HCT116 (cell line): ENCODE measurements at regions not wholly inside any gene's neighbourhood (a gene's known extent, or its start where the extent isn't known, plus 50 kb on each side); places are given as distances from the start of the nearest gene placed in this dataset.

Source experiments
- ATAC-seq: fragments of 200-7000 bp; cut with Tn5 transposase; 2 replicates; pipeline ENCODE4 v1.9.1; 2020; ENCODE audit warnings: mild to moderate bottlenecking, moderate library complexity
- BruUV-seq: library from RNA; stranded (reverse); fragments of 400-500 nt; replicated peaks from 2 replicates; lab custom pipeline; 2021; lab: Mats Ljungman, UMichigan
- CTCF ChIA-PET: fragments of 300-600 bp; sonication (Branson Sonifier 250); formaldehyde crosslinking; loops from one replicate; lab custom pipeline; 2021; ENCODE audit warnings: antibody characterized with exemption; lab: Charles Lee
- POLR2A ChIA-PET: fragments of 300-600, 350-600 bp; sonication (Branson Sonifier 250); formaldehyde crosslinking; loops from one replicate; lab custom pipeline; 2021; ENCODE audit warnings: antibody characterized with exemption; lab: Charles Lee
- RAD21 ChIA-PET, 2 experiments: fragments of 300-600 bp; sonication (Branson Sonifier 250); formaldehyde crosslinking; loops; one replicate each; lab custom pipeline; 2023; ENCODE audit warnings: low total read pairs in 2 of 2; ENCODE audit not compliant: uncharacterized antibody in 2 of 2, unreplicated experiment in 2 of 2, low non-redundant PET in 1 of 2; lab: Charles Lee
- DNase-seq: peaks from one replicate; pipeline ENCODE4 v3.0.0-alpha.2; 2010; ENCODE audit warnings: low read depth, low spot score
- H2AFZ ChIP-seq: fragments of 200-600 bp; shearing (Covaris generic), sonication (generic); 2 replicates; pipeline ENCODE4 v1.6.1; 2017; ENCODE audit warnings: low read depth, mixed run types, mixed read lengths, antibody characterized with exemption, low read length; ENCODE audit not compliant: poor library complexity, severe bottlenecking
- H3K27ac ChIP-seq: 2 replicates; pipeline ENCODE4 v1.5.1; 2012; ENCODE audit warnings: low read depth, low read length
- H3K27me3 ChIP-seq: fragments of 200-600 bp; sonication (generic); 2 replicates; pipeline ENCODE4 v1.6.1; 2016; ENCODE audit warnings: mixed run types, low read length, mixed read lengths; ENCODE audit not compliant: insufficient read depth
- H3K36me3 ChIP-seq, 2 experiments: fragments of 200-500 bp in 1 of 2; fragments of 200-600 bp in 1 of 2; sonication (Bioruptor generic) in 1 of 2; sonication (generic) in 1 of 2; 2 replicates each; pipeline versions ENCODE4 v1.5.1 to v1.6.1; 2014 to 2016; ENCODE audit warnings: low read length in 2 of 2, inconsistent platforms in 1 of 2, mixed read lengths in 1 of 2, mixed run types in 1 of 2; ENCODE audit not compliant: insufficient read depth in 2 of 2, control insufficient read depth in 1 of 2
- H3K4me1 ChIP-seq, 2 experiments: fragments of 200-600 bp in 1 of 2; sonication (generic) in 1 of 2; 2 replicates each; pipeline versions ENCODE4 v1.5.1 to v1.6.1; 2012 to 2017; ENCODE audit warnings: low read length in 2 of 2, inconsistent platforms in 1 of 2, mild to moderate bottlenecking in 1 of 2, mixed read lengths in 1 of 2, mixed run types in 1 of 2, moderate library complexity in 1 of 2; ENCODE audit not compliant: insufficient read depth in 2 of 2, control insufficient read depth in 1 of 2
- H3K4me2 ChIP-seq: fragments of 200-600 bp; sonication (generic); 2 replicates; pipeline ENCODE4 v1.6.1; 2017; ENCODE audit warnings: mixed run types, low read length, mixed read lengths
- H3K4me3 ChIP-seq, 2 experiments: fragments of 200-600 bp in 1 of 2; sonication (generic) in 1 of 2; replicated peaks in 1 of 2; 2 replicates each; pipeline ENCODE4 v1.5.1; 2011 to 2016; ENCODE audit warnings: low read length in 2 of 2, control low read depth in 1 of 2, low read depth in 1 of 2, mild to moderate bottlenecking in 1 of 2, mixed read lengths in 1 of 2, mixed run types in 1 of 2
- H3K79me2 ChIP-seq: fragments of 200-600 bp; sonication (generic); 2 replicates; pipeline ENCODE4 v1.6.1; 2017; ENCODE audit warnings: mild to moderate bottlenecking, mixed run types, low read length, moderate library complexity, mixed read lengths; ENCODE audit not compliant: insufficient read depth
- H3K9ac ChIP-seq: fragments of 200-600 bp; sonication (generic); 2 replicates; pipeline ENCODE4 v1.6.1; 2016; ENCODE audit warnings: low read length, mixed read lengths
- H3K9me2 ChIP-seq: fragments of 200-600 bp; sonication (generic), shearing (Covaris generic); 2 replicates; pipeline ENCODE4 v1.6.1; 2017; ENCODE audit warnings: mixed run types, mild to moderate bottlenecking, moderate library complexity; ENCODE audit not compliant: insufficient read depth
- H3K9me3 ChIP-seq, 2 experiments: fragments of 200-500 bp in 1 of 2; fragments of 200-600 bp in 1 of 2; sonication (Bioruptor generic) in 1 of 2; sonication (generic) in 1 of 2; 2 replicates each; pipeline ENCODE4 v1.6.1; 2014 to 2017; ENCODE audit warnings: low read length in 2 of 2, mixed read lengths in 2 of 2, inconsistent platforms in 1 of 2, low read depth in 1 of 2, mild to moderate bottlenecking in 1 of 2, mixed run types in 1 of 2, moderate library complexity in 1 of 2; ENCODE audit not compliant: control insufficient read depth in 1 of 2, insufficient read depth in 1 of 2
- H4K20me1 ChIP-seq: fragments of 200-600 bp; sonication (generic), shearing (Covaris generic); 2 replicates; pipeline ENCODE4 v1.6.1; 2017; ENCODE audit warnings: mixed run types, mild to moderate bottlenecking, moderate library complexity; ENCODE audit not compliant: insufficient read depth
- CEBPB ChIP-seq: IDR thresholded peaks from 2 replicates; pipeline ENCODE4 v1.6.1; 2012; ENCODE audit warnings: low read depth
- EZH2 ChIP-seq: fragments of 200-600 bp; sonication (generic); IDR thresholded peaks from 2 replicates; pipeline ENCODE4 v1.6.1; 2017; ENCODE audit warnings: antibody characterized with exemption, mixed run types
- EZH2phosphoT487 ChIP-seq: fragments of 200-600 bp; IDR thresholded peaks from 2 replicates; pipeline ENCODE4 v1.6.1; 2018; ENCODE audit warnings: antibody characterized with exemption, borderline replicate concordance
- JUND ChIP-seq: IDR thresholded peaks from 2 replicates; pipeline ENCODE4 v1.6.1; 2012
- POLR2AphosphoS5 ChIP-seq: IDR thresholded peaks from 2 replicates; pipeline ENCODE4 v1.6.1; 2011; ENCODE audit warnings: mild to moderate bottlenecking, low read depth, low read length, moderate library complexity
- SP1 ChIP-seq: IDR thresholded peaks from 2 replicates; pipeline ENCODE4 v1.6.1; 2012; ENCODE audit warnings: low read depth
- TCF7L2 ChIP-seq: IDR thresholded peaks from 2 replicates; pipeline ENCODE4 v1.7.0; 2011; ENCODE audit warnings: borderline replicate concordance, inconsistent platforms; ENCODE audit not compliant: insufficient read depth, insufficient read length; ENCODE audit errors: extremely low read depth
- YY1 ChIP-seq: IDR thresholded peaks from 2 replicates; pipeline ENCODE4 v1.6.1; 2011; ENCODE audit warnings: low read length, low read depth, moderate library complexity, mild to moderate bottlenecking; ENCODE audit not compliant: insufficient replicate concordance; ENCODE audit errors: extremely low read depth
- ZFX ChIP-seq: fragments of 450-650 bp; IDR thresholded peaks from 2 replicates; pipeline ENCODE4 v1.6.1; 2017
- ZNF274 ChIP-seq: fragments of 200-500 bp; sonication (Bioruptor generic); IDR thresholded peaks from 2 replicates; pipeline ENCODE4 v1.6.1; 2014; ENCODE audit warnings: mild to moderate bottlenecking, low read depth, low read length, inconsistent platforms
- intact Hi-C: fragments of 100-400 bp; cut with micrococcal nuclease; formaldehyde crosslinking; loops from 2 replicates; pipeline ENCODE4 v1.10.0; 2022
- TF ChIP-seq, protein P1 (sequence below): IDR thresholded peaks from 2 replicates; pipeline ENCODE4 v1.6.1; 2012; ENCODE audit warnings: low read depth
- TF ChIP-seq, protein P2 (sequence below): IDR thresholded peaks from 2 replicates; pipeline ENCODE4 v1.6.1; 2012
- TF ChIP-seq, protein P3 (sequence below), 3 experiments: fragments of 200-600 bp in 1 of 3; sonication (generic) in 1 of 3; IDR thresholded peaks in 2 of 3; conservative IDR thresholded peaks in 1 of 3; 2 replicates each; pipeline ENCODE4 v1.5.1; 2012 to 2017; ENCODE audit warnings: low read depth in 2 of 3, low read length in 2 of 3, antibody characterized with exemption in 1 of 3, borderline replicate concordance in 1 of 3, control low read depth in 1 of 3, mild to moderate bottlenecking in 1 of 3, mixed read lengths in 1 of 3, mixed run types in 1 of 3, moderate library complexity in 1 of 3; ENCODE audit not compliant: insufficient read depth in 1 of 3

DNA sequence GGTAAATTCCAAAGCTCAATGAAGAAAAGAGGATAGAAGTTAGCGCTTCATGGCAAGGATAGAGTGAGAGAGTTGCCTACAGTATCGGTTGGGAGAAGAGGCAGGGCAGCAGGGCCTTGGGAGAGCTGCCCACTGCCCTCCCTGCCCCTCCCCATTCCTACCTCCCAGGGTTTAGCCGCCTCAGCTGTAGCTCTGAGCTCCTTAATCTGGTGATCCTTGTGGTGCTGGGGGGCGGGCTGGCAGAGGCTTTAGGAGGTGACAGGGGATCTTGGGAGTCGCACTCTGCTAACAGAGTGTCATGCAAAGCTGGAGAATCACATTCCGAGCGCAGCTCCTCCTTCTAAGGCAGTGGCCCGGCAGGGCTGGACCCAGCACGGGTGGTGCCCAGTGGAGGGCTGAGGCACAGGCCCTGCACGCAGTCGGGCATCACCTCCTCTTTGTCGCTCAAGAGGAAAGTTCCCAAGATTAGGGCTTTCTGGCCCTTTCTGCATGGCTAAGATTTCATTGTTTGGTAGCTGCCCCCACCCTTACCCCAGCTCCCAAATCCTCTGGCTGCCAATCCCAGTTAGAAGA is 57.1 kb upstream of the POLG start (continued):
- TF ChIP-seq, protein P1, sequence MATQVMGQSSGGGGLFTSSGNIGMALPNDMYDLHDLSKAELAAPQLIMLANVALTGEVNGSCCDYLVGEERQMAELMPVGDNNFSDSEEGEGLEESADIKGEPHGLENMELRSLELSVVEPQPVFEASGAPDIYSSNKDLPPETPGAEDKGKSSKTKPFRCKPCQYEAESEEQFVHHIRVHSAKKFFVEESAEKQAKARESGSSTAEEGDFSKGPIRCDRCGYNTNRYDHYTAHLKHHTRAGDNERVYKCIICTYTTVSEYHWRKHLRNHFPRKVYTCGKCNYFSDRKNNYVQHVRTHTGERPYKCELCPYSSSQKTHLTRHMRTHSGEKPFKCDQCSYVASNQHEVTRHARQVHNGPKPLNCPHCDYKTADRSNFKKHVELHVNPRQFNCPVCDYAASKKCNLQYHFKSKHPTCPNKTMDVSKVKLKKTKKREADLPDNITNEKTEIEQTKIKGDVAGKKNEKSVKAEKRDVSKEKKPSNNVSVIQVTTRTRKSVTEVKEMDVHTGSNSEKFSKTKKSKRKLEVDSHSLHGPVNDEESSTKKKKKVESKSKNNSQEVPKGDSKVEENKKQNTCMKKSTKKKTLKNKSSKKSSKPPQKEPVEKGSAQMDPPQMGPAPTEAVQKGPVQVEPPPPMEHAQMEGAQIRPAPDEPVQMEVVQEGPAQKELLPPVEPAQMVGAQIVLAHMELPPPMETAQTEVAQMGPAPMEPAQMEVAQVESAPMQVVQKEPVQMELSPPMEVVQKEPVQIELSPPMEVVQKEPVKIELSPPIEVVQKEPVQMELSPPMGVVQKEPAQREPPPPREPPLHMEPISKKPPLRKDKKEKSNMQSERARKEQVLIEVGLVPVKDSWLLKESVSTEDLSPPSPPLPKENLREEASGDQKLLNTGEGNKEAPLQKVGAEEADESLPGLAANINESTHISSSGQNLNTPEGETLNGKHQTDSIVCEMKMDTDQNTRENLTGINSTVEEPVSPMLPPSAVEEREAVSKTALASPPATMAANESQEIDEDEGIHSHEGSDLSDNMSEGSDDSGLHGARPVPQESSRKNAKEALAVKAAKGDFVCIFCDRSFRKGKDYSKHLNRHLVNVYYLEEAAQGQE: no peak
- no peak for TF ChIP-seq CEBPB
- TF ChIP-seq, protein P2, sequence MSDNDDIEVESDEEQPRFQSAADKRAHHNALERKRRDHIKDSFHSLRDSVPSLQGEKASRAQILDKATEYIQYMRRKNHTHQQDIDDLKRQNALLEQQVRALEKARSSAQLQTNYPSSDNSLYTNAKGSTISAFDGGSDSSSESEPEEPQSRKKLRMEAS: no peak

DNA sequence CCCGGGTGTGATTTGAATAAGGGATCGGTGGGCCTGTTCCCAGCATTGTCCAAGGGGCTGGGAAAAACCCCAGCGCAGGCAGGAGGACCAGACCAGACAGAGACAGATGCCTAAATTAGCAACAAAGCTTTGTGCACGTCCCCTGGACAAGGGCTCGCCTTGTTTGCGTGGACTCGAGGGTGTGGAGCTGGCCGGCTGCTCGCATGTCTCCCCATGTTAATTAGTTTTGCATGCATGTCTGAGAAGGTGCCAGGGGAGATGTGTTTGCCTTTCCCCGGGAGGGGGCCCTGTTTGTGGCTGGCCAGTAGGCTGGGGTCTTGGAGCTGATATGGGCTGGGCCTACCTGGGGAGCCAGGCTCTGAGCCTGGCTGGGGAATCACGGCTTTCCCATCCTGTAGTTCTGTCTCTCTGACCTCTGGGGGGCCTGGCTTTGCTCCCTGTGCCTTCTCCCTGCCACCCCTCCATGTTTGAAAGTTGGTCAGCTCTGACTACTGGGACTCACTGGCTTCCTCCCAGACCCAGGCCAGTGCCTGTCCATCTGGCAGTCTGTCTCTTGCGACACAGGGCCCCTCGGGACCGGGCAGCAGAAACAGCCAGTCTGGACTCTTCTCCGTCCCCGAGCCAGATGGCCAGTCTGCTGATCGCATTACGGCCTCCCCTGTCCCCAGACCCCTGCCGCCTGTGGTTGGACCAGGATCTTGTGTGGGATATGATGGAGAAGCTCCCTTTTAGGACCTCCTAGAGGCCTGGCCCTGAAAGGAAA is 55.4 kb upstream of the POLG start:
- CTCF ChIA-PET: interaction anchor here (2.3 kb wide), 1 partner anchor 31 kb away, joined by 10 read pairs; no protein-coding TSS in a partner anchor
- intact Hi-C loops: no loop called here
- Histone ChIP-seq H3K9ac (no peak overlapping the region), H3K9me3 (no peaks in the 10 kb centered on the region), H3K27me3 (no peaks in the 10 kb centered on the region), H3K4me3 (no peak overlapping the region), H2AFZ (no peak overlapping the region), H3K4me1 (no peaks in the 10 kb centered on the region), H3K27ac (no peak overlapping the region), H3K4me2 (no peak overlapping the region), H3K36me3 (no peaks in the 10 kb centered on the region), H3K79me2 (no peaks in the 10 kb centered on the region), H3K9me2 (no peaks in the 10 kb centered on the region), H4K20me1 (no peaks in the 10 kb centered on the region)
- RAD21 ChIA-PET: no interaction called here
- POLR2A ChIA-PET: no interaction called here
- ATAC-seq: no peak; the same call in 1 of the 2 replicates
- no peak for DNase-seq
- no TSS peak for BruUV-seq
- TF ChIP-seq JUND (no peak), ZFX (no peak), YY1 (no peak), CEBPB (no peak), EZH2phosphoT487 (no peak), ZNF274 (no peak), TCF7L2 (no peak), POLR2AphosphoS5 (no peak), EZH2 (no peak), SP1 (no peak)
- TF ChIP-seq, protein P3, sequence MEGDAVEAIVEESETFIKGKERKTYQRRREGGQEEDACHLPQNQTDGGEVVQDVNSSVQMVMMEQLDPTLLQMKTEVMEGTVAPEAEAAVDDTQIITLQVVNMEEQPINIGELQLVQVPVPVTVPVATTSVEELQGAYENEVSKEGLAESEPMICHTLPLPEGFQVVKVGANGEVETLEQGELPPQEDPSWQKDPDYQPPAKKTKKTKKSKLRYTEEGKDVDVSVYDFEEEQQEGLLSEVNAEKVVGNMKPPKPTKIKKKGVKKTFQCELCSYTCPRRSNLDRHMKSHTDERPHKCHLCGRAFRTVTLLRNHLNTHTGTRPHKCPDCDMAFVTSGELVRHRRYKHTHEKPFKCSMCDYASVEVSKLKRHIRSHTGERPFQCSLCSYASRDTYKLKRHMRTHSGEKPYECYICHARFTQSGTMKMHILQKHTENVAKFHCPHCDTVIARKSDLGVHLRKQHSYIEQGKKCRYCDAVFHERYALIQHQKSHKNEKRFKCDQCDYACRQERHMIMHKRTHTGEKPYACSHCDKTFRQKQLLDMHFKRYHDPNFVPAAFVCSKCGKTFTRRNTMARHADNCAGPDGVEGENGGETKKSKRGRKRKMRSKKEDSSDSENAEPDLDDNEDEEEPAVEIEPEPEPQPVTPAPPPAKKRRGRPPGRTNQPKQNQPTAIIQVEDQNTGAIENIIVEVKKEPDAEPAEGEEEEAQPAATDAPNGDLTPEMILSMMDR (IDR thresholded peaks at IDR 0.05 in 2 of 3, conservative IDR thresholded peaks at IDR 0.05 in 1 of 3; ENCODE audit: borderline replicate concordance in 1 of 3, insufficient read depth in 1 of 3, low read depth in 2 of 3, low read length in 2 of 3): no peak
- TF ChIP-seq, protein P1: no peak
